OCI-LY7 (cell line): ENCODE measurements at regions not wholly inside any gene's neighbourhood (a gene's known extent, or its start where the extent isn't known, plus 50 kb on each side); places are given as distances from the start of the nearest gene placed in this dataset.

ENCODE experiments used
- BruUV-seq: library from RNA; stranded (reverse); fragments of 400-500 nt; replicated peaks from 2 replicates; lab custom pipeline; 2021; lab: Mats Ljungman, UMichigan
- CTCF ChIA-PET: fragments of 300-600 bp; sonication (Branson Sonifier 250); formaldehyde crosslinking; loops from one replicate; lab custom pipeline; 2022; ENCODE audit warnings: antibody characterized with exemption; ENCODE audit not compliant: unreplicated experiment; lab: Charles Lee
- POLR2A ChIA-PET: fragments of 300-600 bp; sonication (Branson Sonifier 250); formaldehyde crosslinking; loops from one replicate; lab custom pipeline; 2022; ENCODE audit warnings: antibody characterized with exemption; lab: Charles Lee
- DNase-seq: peaks from one replicate; pipeline ENCODE4 v3.0.0-alpha.2; 2015; ENCODE audit warnings: low spot score
- H2AFZ ChIP-seq: fragments of 200-600 bp; sonication (generic), shearing (Covaris generic); 2 replicates; pipeline ENCODE4 v1.6.1; 2014; ENCODE audit warnings: mild to moderate bottlenecking, antibody characterized with exemption, low read length, moderate library complexity
- H3K27ac ChIP-seq: fragments of 200-600 bp; sonication (generic); 2 replicates; pipeline ENCODE4 v1.5.1; 2014; ENCODE audit warnings: mixed run types, low read depth, mild to moderate bottlenecking, moderate library complexity, low read length, inconsistent platforms; ENCODE audit not compliant: poor library complexity, severe bottlenecking
- H3K36me3 ChIP-seq: fragments of 200-600 bp; sonication (generic); 2 replicates; pipeline ENCODE4 v1.6.1; 2014; ENCODE audit warnings: mild to moderate bottlenecking, antibody characterized with exemption, low read length, moderate library complexity, mixed read lengths; ENCODE audit not compliant: insufficient read depth
- H3K4me1 ChIP-seq: fragments of 200-600 bp; sonication (generic); 2 replicates; pipeline ENCODE4 v1.5.1; 2014; ENCODE audit warnings: mild to moderate bottlenecking, low read length; ENCODE audit not compliant: insufficient read depth, poor library complexity, severe bottlenecking
- H3K4me2 ChIP-seq: fragments of 200-600 bp; sonication (generic); 2 replicates; pipeline ENCODE4 v1.6.1; 2014; ENCODE audit warnings: mild to moderate bottlenecking, low read length
- H3K4me3 ChIP-seq: fragments of 200-600 bp; sonication (generic); 2 replicates; pipeline ENCODE4 v1.5.1; 2014; ENCODE audit warnings: mild to moderate bottlenecking, low read depth, low read length; ENCODE audit not compliant: poor library complexity, severe bottlenecking
- H3K79me2 ChIP-seq: fragments of 200-600 bp; sonication (generic); 2 replicates; pipeline ENCODE4 v1.6.1; 2016; ENCODE audit warnings: low read depth, mild to moderate bottlenecking, low read length, moderate library complexity, mixed read lengths; ENCODE audit not compliant: insufficient read depth
- H3K9me2 ChIP-seq: fragments of 200-600 bp; sonication (generic); 2 replicates; pipeline ENCODE4 v1.6.1; 2016; ENCODE audit warnings: mild to moderate bottlenecking, low read length, mixed read lengths; ENCODE audit not compliant: insufficient read depth
- H3K9me3 ChIP-seq: fragments of 200-600 bp; sonication (generic); 2 replicates; pipeline ENCODE4 v1.6.1; 2014; ENCODE audit warnings: mild to moderate bottlenecking, mixed run types, low read length, mixed read lengths
- H4K20me1 ChIP-seq: fragments of 200-600 bp; sonication (generic); 2 replicates; pipeline ENCODE4 v1.6.1; 2014; ENCODE audit warnings: mild to moderate bottlenecking, antibody characterized with exemption, low read length, moderate library complexity, mixed read lengths; ENCODE audit not compliant: insufficient read depth
- EZH2phosphoT487 ChIP-seq: fragments of 200-600 bp; sonication (generic); IDR thresholded peaks from 2 replicates; pipeline ENCODE4 v1.6.1; 2018; ENCODE audit warnings: low read depth, borderline replicate concordance, mild to moderate bottlenecking, mixed run types, antibody characterized with exemption, low read length, moderate library complexity, mixed read lengths
- intact Hi-C: fragments of 100-400 bp; cut with micrococcal nuclease; formaldehyde crosslinking; loops from one replicate; pipeline ENCODE4 v1.10.0; 2022; ENCODE audit not compliant: unreplicated experiment
- TF ChIP-seq, protein P1 (sequence below): fragments of 200-600 bp; sonication (generic); conservative IDR thresholded peaks from 2 replicates; pipeline ENCODE4 v1.5.1; 2014; ENCODE audit warnings: mild to moderate bottlenecking, antibody characterized with exemption, low read length, moderate library complexity, mixed read lengths

DNA sequence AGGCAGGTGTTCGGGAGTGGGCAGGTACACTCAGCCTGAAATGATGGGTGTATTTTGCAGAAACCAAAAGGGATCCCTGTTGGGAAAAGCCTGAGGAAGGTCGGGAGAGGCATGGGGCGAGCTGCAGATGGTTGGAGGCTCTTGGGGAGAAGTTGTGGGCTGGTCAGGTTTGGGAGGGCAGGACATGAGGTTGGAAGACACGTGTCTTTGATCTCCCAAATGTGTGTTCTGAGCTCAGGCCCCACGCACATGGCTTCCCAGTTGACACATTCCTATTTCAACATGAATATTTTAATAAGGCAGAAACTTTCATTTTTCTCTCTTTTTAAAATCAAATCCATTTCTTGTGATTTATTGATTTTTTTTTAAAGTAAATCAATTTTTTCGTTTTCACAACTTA is 1003.3 kb downstream of the TBC1D22A start:
- POLR2A ChIA-PET = no interaction called here
- Histone ChIP-seq H2AFZ (no peak overlapping the region), H3K4me1 (no peaks in the 10 kb centered on the region), H3K79me2 (no peaks in the 10 kb centered on the region), H3K4me2 (no peak overlapping the region), H3K36me3 (no peaks in the 10 kb centered on the region), H3K4me3 (no peak overlapping the region), H3K9me3 (no peaks in the 10 kb centered on the region), H4K20me1 (no peaks in the 10 kb centered on the region), H3K9me2 (no peaks in the 10 kb centered on the region), H3K27ac (no peak overlapping the region)
- BruUV-seq = no TSS peak
- CTCF ChIA-PET = no interaction called here
- intact Hi-C loops = no loop called here
- no peak for DNase-seq
- TF ChIP-seq, protein P1, sequence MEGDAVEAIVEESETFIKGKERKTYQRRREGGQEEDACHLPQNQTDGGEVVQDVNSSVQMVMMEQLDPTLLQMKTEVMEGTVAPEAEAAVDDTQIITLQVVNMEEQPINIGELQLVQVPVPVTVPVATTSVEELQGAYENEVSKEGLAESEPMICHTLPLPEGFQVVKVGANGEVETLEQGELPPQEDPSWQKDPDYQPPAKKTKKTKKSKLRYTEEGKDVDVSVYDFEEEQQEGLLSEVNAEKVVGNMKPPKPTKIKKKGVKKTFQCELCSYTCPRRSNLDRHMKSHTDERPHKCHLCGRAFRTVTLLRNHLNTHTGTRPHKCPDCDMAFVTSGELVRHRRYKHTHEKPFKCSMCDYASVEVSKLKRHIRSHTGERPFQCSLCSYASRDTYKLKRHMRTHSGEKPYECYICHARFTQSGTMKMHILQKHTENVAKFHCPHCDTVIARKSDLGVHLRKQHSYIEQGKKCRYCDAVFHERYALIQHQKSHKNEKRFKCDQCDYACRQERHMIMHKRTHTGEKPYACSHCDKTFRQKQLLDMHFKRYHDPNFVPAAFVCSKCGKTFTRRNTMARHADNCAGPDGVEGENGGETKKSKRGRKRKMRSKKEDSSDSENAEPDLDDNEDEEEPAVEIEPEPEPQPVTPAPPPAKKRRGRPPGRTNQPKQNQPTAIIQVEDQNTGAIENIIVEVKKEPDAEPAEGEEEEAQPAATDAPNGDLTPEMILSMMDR = no peak
- TF ChIP-seq EZH2phosphoT487 = no peak

GRCh38 chr22:47762141-47762540 is 999.7 kb downstream of the TBC1D22A start:
- POLR2A ChIA-PET = no interaction called here
- BruUV-seq = no TSS peak
- H3K4me2 ChIP-seq = no peak overlapping the region

DNA sequence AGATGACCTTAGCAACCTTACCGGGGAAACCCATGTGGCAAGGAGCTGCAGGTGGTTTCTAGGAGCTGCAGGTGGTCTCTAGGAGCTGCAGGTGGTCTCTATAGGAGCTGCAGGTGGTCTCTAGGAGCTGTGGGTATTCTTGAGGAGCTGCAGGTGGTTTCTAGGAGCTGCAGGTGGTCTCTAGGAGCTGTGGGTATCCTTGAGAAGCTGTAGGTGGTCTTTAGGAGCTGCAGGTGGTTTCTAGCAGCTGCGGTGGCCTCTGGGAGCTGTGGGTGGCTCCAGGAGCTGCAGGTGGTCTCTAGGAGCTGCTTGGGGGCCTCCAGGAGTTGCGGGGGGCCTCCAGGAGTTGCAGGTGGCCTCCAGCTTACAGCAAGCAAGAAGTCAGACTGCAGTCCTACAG is 997.5 kb downstream of the TBC1D22A start:
- ChIA-PET CTCF (no interaction called here), POLR2A (interaction anchor here (0.5 to 0.6 kb wide), 2 partner anchors 115 to 1799 kb away, joined by 3 read pairs; no protein-coding TSS in a partner anchor)
- no peak for DNase-seq
- Histone ChIP-seq H3K4me3 (no peak overlapping the region), H3K9me2 (no peaks in the 10 kb centered on the region), H3K36me3 (no peaks in the 10 kb centered on the region), H2AFZ (no peak overlapping the region), H4K20me1 (no peaks in the 10 kb centered on the region), H3K9me3 (no peaks in the 10 kb centered on the region; the same call in 1 of the 2 replicates), H3K79me2 (no peaks in the 10 kb centered on the region), H3K4me2 (no peak overlapping the region), H3K4me1 (no peaks in the 10 kb centered on the region), H3K27ac (no peak overlapping the region)
- no TSS peak for BruUV-seq
- no peak for TF ChIP-seq EZH2phosphoT487
- TF ChIP-seq, protein P1 = no peak
- intact Hi-C loops = no loop called here

More at GRCh38 chr22:47762141-47762540, 999.7 kb downstream of the TBC1D22A start:
- Histone ChIP-seq H3K79me2 (no peaks in the 10 kb centered on the region), H3K27ac (no peak overlapping the region), H3K4me3 (no peak overlapping the region), H3K9me3 (no peaks in the 10 kb centered on the region; the same call in 1 of the 2 replicates), H2AFZ (no peak overlapping the region), H3K9me2 (no peaks in the 10 kb centered on the region), H3K4me1 (no peaks in the 10 kb centered on the region), H4K20me1 (no peaks in the 10 kb centered on the region), H3K36me3 (no peaks in the 10 kb centered on the region)
- TF ChIP-seq EZH2phosphoT487 = no peak
- TF ChIP-seq, protein P1 = no peak
- CTCF ChIA-PET = no interaction called here
- intact Hi-C loops = no loop called here
- no peak for DNase-seq
